ENCODE measurements at regions not wholly inside any gene's neighbourhood (a gene's known extent, or its start where the extent isn't known, plus 50 kb on each side); places are given as distances from the start of the nearest gene placed in this dataset.

GRCh38 chr13:75153386-75153785 is 328.6 kb downstream of the TBC1D4 start:
- no peak for DNase-seq
- Histone ChIP-seq H3K4me1 (peaks cover 0 to 4% (median 0%) of the 10 kb centered on the region in 6 donors), H3K27ac (no peak overlapping the region), H3K36me3 (no peaks in the 10 kb centered on the region), H3K9me3 (peaks cover 0 to 27% (median 4%) of the 10 kb centered on the region in 8 donors), H3K27me3 (replicated peaks in 1 of 7) (no peaks in the 10 kb centered on the region), H3K4me3 (no peak overlapping the region)
- intact Hi-C loops (cut with DNase I; ENCODE audit: low total_unique reads), result no loop called here
- WGBS, 5 donors, result 31 to 63% (median 56%) methylated on average over 4 of the region's 4 CpGs
- no peak for TF ChIP-seq CTCF (IDR thresholded peaks at IDR 0.05 in 8 of 11, conservative IDR thresholded peaks at IDR 0.05 in 3 of 11)
- no peak for TF ChIP-seq POLR2AphosphoS5 (IDR thresholded peaks at IDR 0.05)
- no peak for TF ChIP-seq POLR2A (IDR thresholded peaks at IDR 0.05)

GRCh38 chr13:75151081-75151643 is 330.8 kb downstream of the TBC1D4 start:
- no peaks in the 10 kb centered on the region for H3K36me3 ChIP-seq
- TF ChIP-seq CTCF (IDR thresholded peaks at IDR 0.05 in 8 of 11, conservative IDR thresholded peaks at IDR 0.05 in 3 of 11), result no peak
- no peak for TF ChIP-seq POLR2AphosphoS5 (IDR thresholded peaks at IDR 0.05)
- TF ChIP-seq POLR2A (IDR thresholded peaks at IDR 0.05), result no peak
- H3K27ac ChIP-seq, result no peak overlapping the region
- H3K4me3 ChIP-seq, result no peak overlapping the region
- intact Hi-C loops (cut with DNase I; ENCODE audit: low total_unique reads), result no loop called here
- DNase-seq, result no peak
- WGBS, 5 donors, result 63 to 73% (median 67%) methylated on average over 3 of the region's 3 CpGs
- peaks cover 0 to 20% (median 4%) of the 10 kb centered on the region in 8 donors for H3K9me3 ChIP-seq
- H3K27me3 ChIP-seq (replicated peaks in 1 of 7), result no peaks in the 10 kb centered on the region
- peaks cover 0 to 4% (median 0%) of the 10 kb centered on the region in 6 donors for H3K4me1 ChIP-seq

GRCh38 chr13:75149776-75150175 is 332.2 kb downstream of the TBC1D4 start:
- Histone ChIP-seq H3K9me3 (peaks cover 0 to 13% (median 4%) of the 10 kb centered on the region in 8 donors), H3K27ac (no peak overlapping the region), H3K4me3 (no peak overlapping the region), H3K36me3 (no peaks in the 10 kb centered on the region), H3K27me3 (replicated peaks in 1 of 7) (no peaks in the 10 kb centered on the region), H3K4me1 (peaks cover 0 to 4% (median 0%) of the 10 kb centered on the region in 6 donors)
- TF ChIP-seq POLR2A (IDR thresholded peaks at IDR 0.05), result no peak
- TF ChIP-seq CTCF (IDR thresholded peaks at IDR 0.05 in 8 of 11, conservative IDR thresholded peaks at IDR 0.05 in 3 of 11), result no peak
- TF ChIP-seq POLR2AphosphoS5 (IDR thresholded peaks at IDR 0.05), result no peak
- intact Hi-C loops (cut with DNase I; ENCODE audit: low total_unique reads), result no loop called here
- DNase-seq, result no peak

GRCh38 chr13:75147946-75148345 is 334.0 kb downstream of the TBC1D4 start:
- WGBS, 5 donors, result 67 to 88% (median 78%) methylated on average over 5 of the region's 5 CpGs
- Histone ChIP-seq H3K27ac (no peak overlapping the region), H3K4me1 (no peaks in the 10 kb centered on the region), H3K4me3 (no peak overlapping the region), H3K9me3 (peaks cover 0 to 13% (median 4%) of the 10 kb centered on the region in 8 donors), H3K27me3 (replicated peaks in 1 of 7) (no peaks in the 10 kb centered on the region), H3K36me3 (no peaks in the 10 kb centered on the region)
- no peak for TF ChIP-seq POLR2AphosphoS5 (IDR thresholded peaks at IDR 0.05)
- TF ChIP-seq POLR2A (IDR thresholded peaks at IDR 0.05), result no peak
- TF ChIP-seq CTCF (IDR thresholded peaks at IDR 0.05 in 8 of 11, conservative IDR thresholded peaks at IDR 0.05 in 3 of 11), result no peak
- DNase-seq, result no peak
- intact Hi-C loops (cut with DNase I; ENCODE audit: low total_unique reads), result no loop called here

Measured in spleen (tissue), 11 donors.